Coronary artery (tissue), 2 donors: ENCODE measurements at regions not wholly inside any gene's neighbourhood (a gene's known extent, or its start where the extent isn't known, plus 50 kb on each side); places are given as distances from the start of the nearest gene placed in this dataset.

Experiments
- DNase-seq: peaks from one replicate; pipeline ENCODE4 v3.0.0-alpha.2; 2017; ENCODE audit warnings: low spot score
- H3K27ac ChIP-seq, 2 donors: fragments of 200-600 bp; sonication (generic); one replicate each; pipeline ENCODE4 v1.5.1; 2016 to 2019
- H3K4me3 ChIP-seq: fragments of 200-600 bp; sonication (generic); 2 replicates; pipeline ENCODE4 v1.5.1; 2016; ENCODE audit warnings: mild to moderate bottlenecking, moderate library complexity
- CTCF ChIP-seq: fragments of 200-600 bp; sonication (generic); IDR thresholded peaks from one replicate; pipeline ENCODE4 v1.5.1; 2019; ENCODE audit warnings: antibody characterized with exemption

GRCh38 chr13:44822291-44822690 is 167.0 kb downstream of the NUFIP1 start:
- no peak for DNase-seq
- no peak for TF ChIP-seq CTCF
- Histone ChIP-seq H3K4me3 (no peak overlapping the region), H3K27ac (no peak overlapping the region)

- H3K27ac ChIP-seq: no peak overlapping the region
- no peak for DNase-seq
- no peak overlapping the region for H3K4me3 ChIP-seq
- no peak for TF ChIP-seq CTCF
Observed at GRCh38 chr13:44819772-44820171, 169.5 kb downstream of the NUFIP1 start.

- Histone ChIP-seq H3K27ac (no peak overlapping the region), H3K4me3 (no peak overlapping the region)
- TF ChIP-seq CTCF: no peak
- no peak for DNase-seq
Observed at GRCh38 chr13:44819245-44819644, 170.0 kb downstream of the NUFIP1 start.

GRCh38 chr13:44818428-44818827 is 170.8 kb downstream of the NUFIP1 start:
- Histone ChIP-seq H3K27ac (no peak overlapping the region), H3K4me3 (no peak overlapping the region)
- no peak for DNase-seq
- no peak for TF ChIP-seq CTCF

GRCh38 chr13:44818016-44818415 is 171.3 kb downstream of the NUFIP1 start:
- DNase-seq: no peak
- H3K27ac ChIP-seq: no peak overlapping the region
- H3K4me3 ChIP-seq: no peak overlapping the region
- no peak for TF ChIP-seq CTCF

GRCh38 chr13:44817131-44817671 is 172.1 kb downstream of the NUFIP1 start:
- TF ChIP-seq CTCF: no peak
- H3K27ac ChIP-seq: no peak overlapping the region
- DNase-seq: no peak
- H3K4me3 ChIP-seq: no peak overlapping the region

GRCh38 chr13:44816701-44817100 is 172.6 kb downstream of the NUFIP1 start:
- no peak overlapping the region for H3K27ac ChIP-seq
- DNase-seq: no peak
- no peak overlapping the region for H3K4me3 ChIP-seq
- no peak for TF ChIP-seq CTCF
